PC-9 (cell line): ENCODE measurements at regions not wholly inside any gene's neighbourhood (a gene's known extent, or its start where the extent isn't known, plus 50 kb on each side); places are given as distances from the start of the nearest gene placed in this dataset.
A peak's percentile ranks its signal among the peaks of the same experiment; 100 is the strongest.

Experiments used
- BruUV-seq: library from RNA; stranded (reverse); fragments of 400-500 nt; replicated peaks from 2 replicates; lab custom pipeline; 2021; lab: Mats Ljungman, UMichigan
- CTCF ChIA-PET: fragments of 300-600 bp; sonication (Branson Sonifier 250); formaldehyde crosslinking; loops from one replicate; lab custom pipeline; 2022; ENCODE audit warnings: antibody characterized with exemption; lab: Charles Lee
- POLR2A ChIA-PET: fragments of 300-600 bp; sonication (Branson Sonifier 250); formaldehyde crosslinking; loops from one replicate; lab custom pipeline; 2022; ENCODE audit warnings: antibody characterized with exemption; ENCODE audit not compliant: unreplicated experiment; lab: Charles Lee
- DNase-seq, 2 experiments: peaks; one replicate each; pipeline versions ENCODE4 v3.0.0 to v3.0.0-alpha.2; 2015 to 2022; ENCODE audit warnings: mixed read lengths in 1 of 2
- H2AFZ ChIP-seq: fragments of 200-600 bp; sonication (generic); 2 replicates; pipeline ENCODE4 v1.8.1; 2017; ENCODE audit warnings: antibody characterized with exemption
- H3F3A ChIP-seq: fragments of 200-600 bp; sonication (generic); 2 replicates; pipeline ENCODE4 v1.8.1; 2017; ENCODE audit warnings: antibody characterized with exemption, mild to moderate bottlenecking, low read depth; ENCODE audit not compliant: insufficient read depth
- H3K27ac ChIP-seq: fragments of 200-600 bp; sonication (generic); 2 replicates; pipeline ENCODE4 v1.6.1; 2016; ENCODE audit warnings: mixed run types
- H3K27me3 ChIP-seq: fragments of 200-600 bp; sonication (generic); 2 replicates; pipeline ENCODE4 v1.6.1; 2016; ENCODE audit warnings: low read depth, mixed run types; ENCODE audit not compliant: insufficient read depth
- H3K36me3 ChIP-seq: fragments of 200-600 bp; sonication (generic); 2 replicates; pipeline ENCODE4 v1.6.1; 2016; ENCODE audit warnings: low read depth, mixed run types
- H3K4me1 ChIP-seq: fragments of 200-600 bp; sonication (generic); replicated peaks from 2 replicates; pipeline ENCODE4 v1.6.1; 2016; ENCODE audit warnings: mixed run types; ENCODE audit not compliant: insufficient read depth
- H3K4me2 ChIP-seq: fragments of 200-600 bp; sonication (generic); 2 replicates; pipeline ENCODE4 v1.6.1; 2017; ENCODE audit warnings: mixed run types
- H3K4me3 ChIP-seq: fragments of 200-600 bp; sonication (generic); 2 replicates; pipeline ENCODE4 v1.6.1; 2016; ENCODE audit warnings: mixed run types
- H3K79me2 ChIP-seq: fragments of 200-600 bp; sonication (generic); 2 replicates; pipeline ENCODE4 v1.6.1; 2017; ENCODE audit warnings: low read depth, mixed run types
- H3K9me2 ChIP-seq: fragments of 200-600 bp; sonication (generic); 2 replicates; pipeline ENCODE4 v1.8.1; 2017; ENCODE audit warnings: mild to moderate bottlenecking; ENCODE audit not compliant: insufficient read depth
- H3K9me3 ChIP-seq: fragments of 200-600 bp; sonication (generic); 2 replicates; pipeline ENCODE4 v1.8.1; 2016; ENCODE audit warnings: low read depth; ENCODE audit not compliant: insufficient read depth
- H4K20me1 ChIP-seq: fragments of 200-600 bp; sonication (generic); 2 replicates; pipeline ENCODE4 v1.8.1; 2017; ENCODE audit not compliant: insufficient read depth
- CTCF ChIP-seq: fragments of 200-600 bp; sonication (generic); conservative IDR thresholded peaks from 2 replicates; pipeline ENCODE4 v1.6.1; 2017; ENCODE audit warnings: mixed run types, antibody characterized with exemption, mild to moderate bottlenecking, moderate library complexity
- EZH2 ChIP-seq: fragments of 200-600 bp; sonication (generic); IDR thresholded peaks from 2 replicates; pipeline ENCODE4 v1.8.0; 2017; ENCODE audit warnings: antibody characterized with exemption, low read depth
- intact Hi-C: fragments of 100-400 bp; cut with micrococcal nuclease; formaldehyde crosslinking; loops from one replicate; pipeline ENCODE4 v1.10.0; 2022; ENCODE audit not compliant: unreplicated experiment

GRCh38 chr2:157107877-157108276 lies 149.6 kb upstream of the GALNT5 start:
- Histone ChIP-seq H3F3A (no peaks in the 10 kb centered on the region), H3K27me3 (no peaks in the 10 kb centered on the region), H3K4me1 (no peaks in the 10 kb centered on the region), H3K9me2 (no peaks in the 10 kb centered on the region), H3K4me2 (no peak overlapping the region), H4K20me1 (no peaks in the 10 kb centered on the region), H3K36me3 (no peaks in the 10 kb centered on the region), H3K79me2 (no peaks in the 10 kb centered on the region), H3K9me3 (no peaks in the 10 kb centered on the region), H3K27ac (no peak overlapping the region), H2AFZ (no peak overlapping the region), H3K4me3 (no peak overlapping the region)
- peak in 1 of 2 experiments; percentile 10 for DNase-seq
- intact Hi-C loops: no loop called here
- ChIA-PET POLR2A (no interaction called here), CTCF (no interaction called here)
- no TSS peak for BruUV-seq
- TF ChIP-seq EZH2 (no peak), CTCF (no peak)

- TF ChIP-seq EZH2: no peak
- no peak for TF ChIP-seq CTCF
- ChIA-PET POLR2A (no interaction called here), CTCF (no interaction called here)
- no TSS peak for BruUV-seq
- Histone ChIP-seq H3K4me2 (no peak overlapping the region), H3K36me3 (no peaks in the 10 kb centered on the region), H3K4me1 (no peaks in the 10 kb centered on the region), H3K79me2 (no peaks in the 10 kb centered on the region), H3K4me3 (no peak overlapping the region), H3K9me2 (no peaks in the 10 kb centered on the region), H3K27me3 (no peaks in the 10 kb centered on the region), H4K20me1 (no peaks in the 10 kb centered on the region), H3K27ac (no peak overlapping the region), H3F3A (no peaks in the 10 kb centered on the region), H2AFZ (no peak overlapping the region), H3K9me3 (no peaks in the 10 kb centered on the region)
- DNase-seq: no peak
- intact Hi-C loops: no loop called here
These were observed 134.7 kb upstream of the GALNT5 start for GRCh38 chr2:157122776-157123175.

- no peak overlapping the region for H3K27ac ChIP-seq
- H3K4me3 ChIP-seq: no peak overlapping the region
- H4K20me1 ChIP-seq: no peaks in the 10 kb centered on the region
- intact Hi-C loops: no loop called here
- BruUV-seq: no TSS peak
- no peaks in the 10 kb centered on the region for H3K79me2 ChIP-seq
- no peak for TF ChIP-seq EZH2
- TF ChIP-seq CTCF: no peak
- no peak overlapping the region for H3K4me2 ChIP-seq
- no peaks in the 10 kb centered on the region for H3K9me3 ChIP-seq
- no peak for DNase-seq
- H3F3A ChIP-seq: no peaks in the 10 kb centered on the region
- no peaks in the 10 kb centered on the region for H3K4me1 ChIP-seq
- no peaks in the 10 kb centered on the region for H3K9me2 ChIP-seq
- no peaks in the 10 kb centered on the region for H3K27me3 ChIP-seq
- ChIA-PET POLR2A (no interaction called here), CTCF (no interaction called here)
- H2AFZ ChIP-seq: no peak overlapping the region
- no peaks in the 10 kb centered on the region for H3K36me3 ChIP-seq
These were observed 132.8 kb upstream of the GALNT5 start for GRCh38 chr2:157124731-157125130.
